Body of pancreas (tissue), 4 donors: ENCODE measurements at regions not wholly inside any gene's neighbourhood (a gene's known extent, or its start where the extent isn't known, plus 50 kb on each side); places are given as distances from the start of the nearest gene placed in this dataset.

ENCODE experiments used
- CTCF ChIP-seq, 7 experiments: fragments of 450-650 bp in 4 of 7; fragments of 200-600 bp in 3 of 7; sonication (generic) in 3 of 7; IDR thresholded peaks; one replicate each; pipeline ENCODE4 v1.5.1; 2016 to 2019; ENCODE audit warnings: antibody characterized with exemption in 7 of 7
- POLR2A ChIP-seq, 3 donors: fragments of 450-650 bp; IDR thresholded peaks; one replicate each; pipeline ENCODE4 v1.6.1; 2016; ENCODE audit warnings: antibody characterized with exemption in 3 of 3, mild to moderate bottlenecking in 2 of 3

GRCh38 chr11:96899971-96900370 lies 510.2 kb downstream of the JRKL start:
- TF ChIP-seq CTCF (IDR thresholded peaks at IDR 0.05) (no peak), POLR2A (IDR thresholded peaks at IDR 0.05) (no peak)
